Osteocyte (in vitro differentiated cells): ENCODE measurements at regions not wholly inside any gene's neighbourhood (a gene's known extent, or its start where the extent isn't known, plus 50 kb on each side); places are given as distances from the start of the nearest gene placed in this dataset.
A peak's percentile ranks its signal among the peaks of the same experiment; 100 is the strongest.

ENCODE experiments used
- DNase-seq: peaks from one replicate; pipeline ENCODE4 v3.0.0; 2021; ENCODE audit warnings: mixed read lengths; ENCODE audit not compliant: unreplicated experiment; ENCODE audit errors: extremely low spot score
- H3K27ac Mint-ChIP-seq: one replicate; pipeline ENCODE4 v1.8.0; 2021; ENCODE audit warnings: mild to moderate bottlenecking, mixed read lengths; ENCODE audit not compliant: unreplicated experiment
- H3K27me3 Mint-ChIP-seq: one replicate; pipeline ENCODE4 v1.8.0; 2021; ENCODE audit warnings: mixed read lengths; ENCODE audit not compliant: unreplicated experiment
- H3K36me3 Mint-ChIP-seq: one replicate; pipeline ENCODE4 v1.8.0; 2021; ENCODE audit warnings: mixed read lengths; ENCODE audit not compliant: unreplicated experiment
- H3K4me1 Mint-ChIP-seq: one replicate; pipeline ENCODE4 v1.8.0; 2021; ENCODE audit warnings: mixed read lengths; ENCODE audit not compliant: unreplicated experiment
- H3K4me3 Mint-ChIP-seq: one replicate; pipeline ENCODE4 v1.8.0; 2021; ENCODE audit warnings: mild to moderate bottlenecking, moderate library complexity, mixed read lengths; ENCODE audit not compliant: unreplicated experiment
- H3K9me3 Mint-ChIP-seq: one replicate; pipeline ENCODE4 v1.8.0; 2021; ENCODE audit warnings: mixed read lengths; ENCODE audit not compliant: unreplicated experiment
- CTCF ChIP-seq: fragments of 200-600 bp; sonication (generic); IDR thresholded peaks from 2 replicates; pipeline ENCODE4 v1.5.0; 2021; ENCODE audit warnings: antibody characterized with exemption, mild to moderate bottlenecking, moderate library complexity

DNA sequence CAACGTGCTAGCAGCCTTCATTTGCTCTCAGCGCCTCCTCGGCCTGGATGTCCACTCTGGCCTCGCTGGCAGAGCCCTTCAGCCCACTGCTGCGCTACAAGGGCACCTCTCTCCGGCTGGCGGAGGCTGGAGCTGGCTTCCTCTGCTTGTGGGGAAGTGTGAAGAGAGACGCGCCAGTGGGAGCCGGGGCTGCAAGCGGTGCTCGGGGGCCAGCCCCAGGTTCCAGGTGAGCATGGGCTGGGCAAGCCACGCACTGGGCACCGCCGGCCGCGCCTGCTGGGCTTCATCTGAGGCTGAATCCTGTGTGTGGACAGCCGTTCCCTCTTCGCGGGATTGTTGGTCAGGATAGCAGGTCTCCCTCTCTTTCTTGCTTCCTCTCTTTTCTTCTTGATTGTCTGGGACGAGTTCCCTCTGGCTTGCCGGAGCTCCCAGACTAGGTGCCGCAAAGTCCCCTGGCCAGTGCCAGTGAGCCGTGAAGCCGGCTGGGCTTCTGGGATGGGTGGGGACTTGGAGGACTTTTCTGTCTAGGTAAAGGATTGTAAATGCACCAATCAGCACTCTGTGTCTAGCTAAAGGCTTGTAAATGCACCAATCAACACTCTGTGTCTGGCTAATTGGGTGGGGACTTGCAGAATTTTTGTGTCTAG is 165.0 kb downstream of the HEPH start:
- Mint-ChIP-seq H3K27me3 (no peaks in the 10 kb centered on the region), H3K9me3 (peaks cover 53% of the 10 kb centered on the region), H3K4me3 (no peak overlapping the region), H3K36me3 (no peaks in the 10 kb centered on the region), H3K4me1 (no peaks in the 10 kb centered on the region), H3K27ac (no peak overlapping the region)
- peak; percentile 83 for DNase-seq
- no peak for TF ChIP-seq CTCF

- no peaks in the 10 kb centered on the region for H3K27me3 Mint-ChIP-seq
- H3K4me1 Mint-ChIP-seq = no peaks in the 10 kb centered on the region
- no peaks in the 10 kb centered on the region for H3K36me3 Mint-ChIP-seq
- no peak overlapping the region for H3K27ac Mint-ChIP-seq
- H3K4me3 Mint-ChIP-seq = no peak overlapping the region
- no peak for TF ChIP-seq CTCF
- peaks cover 57% of the 10 kb centered on the region for H3K9me3 Mint-ChIP-seq
- DNase-seq = no peak
Observed at GRCh38 chrX:66360894-66361293, 196.8 kb downstream of the HEPH start.

DNA sequence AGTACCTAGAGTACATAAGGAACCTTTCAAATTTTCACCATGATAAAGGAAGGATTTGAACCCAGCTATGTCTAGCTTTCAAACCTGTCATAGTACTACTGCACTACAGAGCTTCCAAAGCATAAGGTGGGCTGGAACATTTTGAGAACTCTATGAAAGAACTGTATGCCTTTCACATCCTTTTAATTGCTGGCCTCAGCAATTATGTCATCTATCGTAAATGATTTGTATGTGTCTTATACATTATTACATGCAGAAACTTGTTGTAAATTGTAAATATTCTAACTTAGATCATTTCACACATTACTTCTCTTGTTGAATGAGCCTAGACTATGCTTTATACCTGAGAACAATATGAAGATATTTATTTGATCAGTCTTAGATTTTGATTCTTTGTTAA is 220.7 kb downstream of the HEPH start:
- Mint-ChIP-seq H3K4me1 (no peaks in the 10 kb centered on the region), H3K9me3 (peaks cover 32% of the 10 kb centered on the region), H3K36me3 (no peaks in the 10 kb centered on the region), H3K27me3 (no peaks in the 10 kb centered on the region), H3K4me3 (no peak overlapping the region), H3K27ac (no peak overlapping the region)
- no peak for DNase-seq
- TF ChIP-seq CTCF = no peak

GRCh38 chrX:66399273-66399672 is 235.2 kb downstream of the HEPH start:
- H3K36me3 Mint-ChIP-seq = no peaks in the 10 kb centered on the region
- peaks cover 44% of the 10 kb centered on the region for H3K9me3 Mint-ChIP-seq
- no peak for TF ChIP-seq CTCF
- H3K4me3 Mint-ChIP-seq = no peak overlapping the region
- no peak for DNase-seq
- no peak overlapping the region for H3K27ac Mint-ChIP-seq
- no peaks in the 10 kb centered on the region for H3K4me1 Mint-ChIP-seq
- H3K27me3 Mint-ChIP-seq = no peaks in the 10 kb centered on the region

DNA sequence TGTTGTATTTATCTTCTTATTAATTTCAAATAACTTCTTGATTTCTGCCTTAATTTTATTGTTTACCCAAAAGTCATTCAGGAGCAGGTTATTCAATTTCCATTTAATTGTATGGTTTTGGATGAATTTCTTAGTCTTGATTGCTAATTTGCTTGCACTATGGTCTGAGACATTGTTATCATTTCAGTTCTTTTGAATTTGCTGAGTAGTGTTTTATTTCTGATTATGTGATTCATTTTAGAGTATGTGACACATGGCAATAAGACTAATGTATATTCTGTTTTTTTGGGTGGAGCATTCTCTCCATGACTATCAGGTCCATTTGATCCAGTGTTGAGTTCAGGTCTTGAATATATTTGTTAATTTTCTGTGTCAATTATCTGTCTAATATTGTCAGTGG is 236.7 kb downstream of the EDA2R start:
- H3K4me3 Mint-ChIP-seq = no peak overlapping the region
- no peaks in the 10 kb centered on the region for H3K36me3 Mint-ChIP-seq
- no peak for TF ChIP-seq CTCF
- H3K4me1 Mint-ChIP-seq = no peaks in the 10 kb centered on the region
- H3K27me3 Mint-ChIP-seq = no peaks in the 10 kb centered on the region
- peaks cover 42% of the 10 kb centered on the region for H3K9me3 Mint-ChIP-seq
- no peak for DNase-seq
- no peak overlapping the region for H3K27ac Mint-ChIP-seq
